HCEC 1CT (cell line): ENCODE measurements at regions not wholly inside any gene's neighbourhood (a gene's known extent, or its start where the extent isn't known, plus 50 kb on each side); places are given as distances from the start of the nearest gene placed in this dataset.
"Not testable (repeated sequence)": the region's sequence is repeated elsewhere in the genome, so short reads cannot be mapped to it uniquely, and the experiment has no call there.

ENCODE experiments used
- DNase-seq: peaks from one replicate; pipeline ENCODE4 v3.0.0-alpha.2; 2017

DNA sequence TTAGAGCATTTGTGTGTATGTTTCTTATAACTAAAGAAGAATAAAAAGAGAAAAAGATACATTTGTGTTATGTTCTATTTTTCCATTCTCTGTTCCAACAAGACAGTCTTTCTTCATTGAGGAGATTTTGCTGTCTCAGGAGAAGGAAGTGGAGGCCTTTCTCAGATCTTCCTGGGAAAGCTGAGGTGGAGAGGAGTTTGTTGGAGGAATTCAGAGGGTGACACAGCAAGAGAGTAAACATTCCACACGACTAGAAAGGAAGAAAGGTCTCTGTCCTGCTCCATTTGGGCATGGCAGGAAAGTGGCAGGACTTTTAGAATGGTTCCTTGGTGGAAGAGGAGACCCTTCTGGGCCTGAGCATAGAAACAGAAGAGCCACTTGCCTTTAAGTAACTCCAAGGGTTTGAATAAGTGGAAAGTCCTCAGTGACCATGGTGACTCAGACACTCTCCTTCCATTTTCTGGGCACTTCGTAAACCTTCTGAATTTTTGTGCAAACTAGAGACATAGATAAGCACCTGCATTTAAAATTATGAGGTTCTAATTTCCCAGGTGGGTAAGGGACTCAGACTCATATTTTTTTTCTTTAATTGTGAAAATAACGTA is 52.3 kb upstream of the COL5A2 start:
- DNase-seq: no peak

DNA sequence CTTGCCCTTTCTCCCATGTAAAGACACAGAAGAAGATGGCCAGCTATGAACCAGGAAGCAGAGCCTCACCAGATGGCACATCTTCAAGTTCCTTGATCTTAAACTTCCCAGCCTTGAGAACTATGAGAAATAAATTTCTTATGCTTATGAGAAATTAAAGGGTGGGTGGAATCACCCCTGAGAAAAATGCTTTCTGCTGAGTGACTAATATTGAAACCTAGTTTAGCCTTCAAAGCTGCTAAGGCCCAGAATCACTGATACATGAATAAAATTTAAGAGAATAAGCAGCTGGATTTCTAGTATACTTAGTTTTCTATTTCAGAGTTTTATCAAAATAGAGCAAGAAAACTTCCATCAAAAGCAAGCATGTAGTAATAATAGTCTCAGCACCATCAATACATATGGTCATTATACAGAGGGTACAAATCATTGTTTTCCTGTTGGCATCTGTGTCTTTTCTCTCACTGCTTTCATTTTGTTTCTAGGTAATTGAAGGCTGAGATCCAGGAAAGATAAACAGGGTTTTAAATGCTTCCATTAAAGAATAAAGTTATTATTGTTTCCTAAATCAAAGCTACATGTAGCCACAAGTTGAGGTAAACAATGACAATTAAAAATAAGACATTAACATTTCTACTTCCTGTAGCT is 53.3 kb upstream of the COL5A2 start:
- DNase-seq: peak; percentile 43

DNA sequence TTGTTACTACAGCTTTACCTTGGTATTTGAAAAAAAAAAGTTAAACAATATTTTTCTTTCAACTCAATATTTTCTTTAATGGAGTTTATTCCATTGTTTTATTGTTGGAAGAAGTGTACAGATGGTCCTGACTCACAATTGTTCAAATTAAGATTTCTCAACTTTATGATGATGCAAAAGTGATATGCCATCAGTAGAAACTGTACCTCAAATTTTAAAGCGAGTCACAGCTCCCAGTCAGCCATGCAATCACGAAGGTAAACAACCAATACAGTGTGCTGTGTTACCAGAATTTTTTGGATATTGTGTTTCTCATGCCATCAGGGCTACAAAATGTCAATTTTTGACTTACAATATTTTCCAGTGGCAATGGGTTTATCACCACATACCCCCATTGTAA is 54.0 kb upstream of the COL5A2 start:
- DNase-seq: peak; percentile 85

DNA sequence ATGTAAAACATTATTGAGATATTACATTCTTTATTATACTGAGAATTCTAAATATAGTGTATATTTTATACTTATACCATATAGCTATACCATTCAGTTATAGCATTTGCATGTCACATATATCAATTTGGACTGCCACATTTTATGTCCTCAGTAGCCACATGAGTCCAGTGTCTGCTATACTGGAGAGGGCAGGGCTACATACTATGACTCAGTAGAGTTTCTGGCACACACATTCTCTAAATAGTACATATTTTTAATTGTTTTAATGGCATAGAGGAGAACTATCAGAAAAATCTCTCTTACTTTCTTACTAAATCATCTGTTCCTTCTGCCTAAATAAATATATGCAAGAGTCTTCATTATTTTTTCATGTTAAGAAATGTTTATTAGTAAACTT is 55.4 kb upstream of the COL5A2 start:
- DNase-seq: peak; percentile 57

DNA sequence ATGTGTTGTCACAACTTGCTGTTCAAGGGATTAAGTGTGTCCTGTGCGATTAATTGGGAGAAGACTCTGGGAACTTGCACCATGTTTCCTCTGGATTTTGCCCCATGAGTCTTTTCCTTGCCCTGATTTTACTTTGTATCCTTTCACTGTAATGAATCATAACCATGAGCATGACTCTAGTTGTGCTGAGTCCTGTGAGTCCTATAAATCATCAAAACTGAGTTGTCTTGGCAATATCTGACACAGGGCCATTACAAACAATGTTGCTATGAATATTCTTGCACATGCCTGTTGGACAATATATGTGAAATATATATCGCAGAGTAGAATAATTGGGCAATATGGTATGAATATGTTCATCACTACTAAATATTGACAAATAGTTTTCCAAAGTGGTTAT is 56.5 kb upstream of the COL5A2 start:
- peak; percentile 83 for DNase-seq

DNA sequence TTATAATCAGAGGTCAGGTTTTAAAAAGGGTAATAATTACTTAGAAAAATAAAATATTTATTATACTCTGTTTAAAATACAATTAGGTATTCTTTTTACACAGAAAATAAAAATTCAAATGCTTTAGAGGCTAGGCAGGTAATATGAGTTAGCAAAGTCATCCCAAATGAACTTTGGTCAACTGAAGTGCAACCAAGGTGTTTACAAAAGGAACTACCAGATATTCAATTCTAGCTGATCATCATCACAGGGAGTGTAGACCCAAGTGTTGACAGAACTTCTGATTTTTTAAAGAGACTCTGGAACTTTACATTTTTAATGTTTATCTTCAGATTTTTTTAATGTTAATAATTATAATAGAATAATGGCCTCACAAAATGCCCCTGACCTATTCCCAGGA is 59.3 kb upstream of the COL5A2 start:
- DNase-seq: no peak

DNA sequence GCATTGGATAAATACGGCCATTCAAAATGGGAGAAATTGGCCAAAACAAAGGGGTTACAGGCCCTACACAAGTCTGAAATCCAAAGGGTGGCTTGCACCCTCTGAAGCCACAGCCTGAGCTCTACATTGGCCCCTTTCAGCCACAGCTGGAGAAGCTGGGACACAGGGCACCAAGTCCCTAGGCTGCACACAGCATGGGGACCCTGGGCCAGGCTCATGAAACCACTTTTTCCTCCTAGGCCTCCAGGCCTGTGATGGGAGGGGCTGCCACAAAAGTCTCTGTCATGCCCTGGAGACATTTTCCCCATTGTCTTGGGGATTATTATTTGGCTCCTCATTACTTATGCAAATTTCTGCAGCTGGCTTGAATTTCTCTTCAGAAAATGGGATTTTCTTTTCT is 64.3 kb upstream of the COL5A2 start:
- not testable (repeated sequence) for DNase-seq

DNA sequence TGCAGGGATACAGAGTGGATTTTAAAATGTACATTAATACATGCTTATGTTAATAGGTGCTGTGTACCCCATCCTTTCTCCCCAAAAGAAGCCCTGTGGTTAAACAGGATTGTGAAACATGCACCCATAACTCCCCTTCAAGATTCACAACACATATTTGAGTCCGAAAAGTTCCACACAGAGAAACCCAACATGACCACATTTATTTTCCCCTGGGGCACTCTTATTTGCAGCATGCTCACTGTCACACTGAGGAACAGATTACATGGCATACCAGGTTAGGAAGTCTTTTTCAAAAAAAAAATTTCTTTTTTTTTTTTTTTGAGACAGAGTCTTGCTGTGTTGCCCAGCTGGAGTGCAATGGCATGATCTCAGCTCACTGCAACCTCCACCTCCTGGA is 67.7 kb upstream of the COL5A2 start:
- DNase-seq: no peak

DNA sequence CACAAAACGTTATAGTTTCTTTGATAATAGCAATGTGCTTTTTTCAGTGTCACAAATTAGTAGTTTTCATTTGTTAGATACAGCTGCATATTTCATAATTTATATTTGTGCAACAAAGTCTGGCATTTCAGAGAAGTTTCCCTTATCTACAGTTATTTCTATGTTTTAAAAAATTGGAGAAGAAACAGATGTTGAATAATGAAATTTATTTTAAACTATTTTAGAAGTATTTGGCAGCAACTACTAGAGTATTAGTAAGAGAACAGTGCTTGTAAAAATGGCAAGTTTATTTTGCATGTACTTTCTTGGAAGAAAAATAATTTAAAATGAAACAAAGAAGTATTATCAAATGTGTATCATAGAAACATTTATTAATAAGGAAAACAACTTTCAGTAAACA is 68.6 kb upstream of the COL5A2 start:
- DNase-seq: no peak

DNA sequence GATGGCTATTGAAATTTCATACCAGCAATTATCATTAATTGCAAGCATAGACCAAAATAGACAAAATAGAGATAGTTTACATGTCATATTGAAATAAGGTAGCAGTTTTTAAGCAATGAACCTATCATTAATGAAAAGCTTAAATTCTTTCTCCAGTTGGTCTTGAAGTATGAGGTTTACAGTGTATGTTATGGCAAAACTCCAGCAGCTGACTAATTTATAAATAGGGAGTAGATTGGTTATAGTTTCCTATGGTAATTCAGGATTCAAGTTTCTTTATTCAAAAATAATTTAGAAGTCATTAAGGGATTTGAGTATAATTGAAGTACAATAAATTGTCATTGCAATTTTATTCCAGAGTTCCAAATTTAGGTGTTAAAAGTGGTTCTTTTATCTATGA is 69.6 kb upstream of the COL5A2 start:
- peak; percentile 71 for DNase-seq

DNA sequence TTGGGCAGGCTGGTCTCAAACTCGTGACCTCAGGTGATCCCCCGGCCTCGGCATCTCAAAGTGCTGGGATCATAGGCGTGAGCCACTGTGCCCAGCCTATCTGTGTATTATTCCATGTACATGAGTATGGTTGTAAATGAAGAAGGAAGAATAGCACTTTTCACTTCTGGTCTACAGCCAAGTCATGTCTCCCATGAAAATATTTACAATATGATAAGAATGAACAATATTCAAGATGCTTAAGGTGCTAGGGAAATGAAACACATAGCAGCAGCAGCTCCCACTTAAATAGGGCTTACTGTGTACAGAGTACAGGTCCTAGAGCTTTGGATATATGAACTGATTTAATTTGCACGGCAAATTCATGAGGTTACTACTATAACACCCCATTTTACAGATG is 70.3 kb upstream of the COL5A2 start:
- no peak for DNase-seq

DNA sequence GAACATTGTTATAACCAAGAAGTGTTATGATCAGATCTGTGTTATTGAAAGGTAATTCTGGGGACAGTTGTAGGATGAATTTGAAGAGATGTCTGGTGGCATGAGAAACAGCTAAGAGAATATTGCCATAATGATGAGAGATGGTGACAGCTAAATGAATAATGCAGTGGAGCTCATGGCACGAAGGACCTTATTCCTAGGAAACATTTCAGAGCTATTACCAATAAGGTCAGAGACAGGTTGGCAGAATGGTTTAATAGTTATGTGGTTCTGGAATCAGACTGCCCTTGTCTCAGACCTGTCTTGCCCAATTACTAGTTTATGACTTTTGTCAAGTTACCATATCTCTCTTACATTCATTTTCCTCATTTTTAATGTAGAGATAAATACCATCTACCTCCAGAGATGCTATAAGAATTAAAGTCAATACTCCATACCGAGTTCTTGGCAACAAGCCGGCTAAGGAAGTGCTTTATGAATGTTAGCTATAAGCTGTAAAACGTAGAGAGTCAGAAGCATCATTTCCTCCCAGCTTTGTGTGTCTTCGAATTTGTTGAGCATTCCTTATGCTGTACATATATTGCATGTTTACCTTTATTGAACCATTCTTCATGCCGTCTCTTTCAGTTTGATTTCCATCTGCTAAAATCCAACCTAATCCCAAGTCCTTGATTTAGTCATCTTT is 73.6 kb upstream of the COL5A2 start:
- DNase-seq: peak; percentile 20

DNA sequence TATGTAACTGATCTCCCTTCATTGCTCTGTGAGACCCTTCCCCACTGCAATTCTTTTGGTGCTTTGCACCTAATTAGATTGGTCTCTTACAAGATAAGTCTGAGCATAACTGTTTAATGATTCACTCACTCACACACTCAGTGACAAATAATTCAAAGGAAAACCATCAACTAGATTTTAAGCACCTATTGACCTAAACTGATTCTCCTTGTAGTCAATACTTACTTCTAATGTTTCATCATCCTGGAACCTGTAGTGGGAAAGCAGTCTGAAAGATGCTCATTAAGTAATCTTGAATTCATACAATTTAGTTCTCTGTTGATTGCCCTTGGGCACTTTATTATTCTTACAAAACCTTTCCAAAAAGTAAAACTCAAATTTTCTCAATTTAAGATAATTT is 74.3 kb upstream of the COL5A2 start:
- DNase-seq: peak; percentile 71

DNA sequence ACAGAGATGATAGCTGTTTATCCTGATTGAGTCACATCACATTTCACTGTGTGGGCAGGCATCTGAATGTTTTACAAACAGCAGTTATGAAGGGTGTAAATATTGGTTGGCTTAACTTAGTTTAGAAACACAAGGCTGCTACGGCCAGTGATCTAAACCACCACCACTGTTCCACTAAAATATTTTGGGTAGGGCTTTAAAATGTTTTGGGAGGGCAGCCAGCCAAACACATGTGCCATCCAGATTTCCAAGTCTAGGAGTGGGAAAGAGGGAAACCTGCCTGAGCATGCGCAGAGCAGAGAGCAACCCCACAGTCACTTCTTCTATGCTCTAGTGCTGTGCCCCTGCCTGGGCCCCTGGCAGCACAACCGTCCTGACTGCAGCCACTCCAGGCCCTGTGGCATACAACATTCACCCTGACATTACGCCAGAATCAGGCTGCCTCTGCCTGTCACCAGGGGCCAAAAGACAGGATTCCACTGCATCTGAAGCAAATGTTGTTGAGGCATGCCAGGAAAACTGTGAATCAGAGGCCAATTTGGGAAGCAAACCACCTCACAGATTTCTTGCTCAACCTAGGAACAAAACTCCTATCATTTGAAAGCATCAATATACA is 74.8 kb upstream of the COL5A2 start:
- peak; percentile 87 for DNase-seq

DNA sequence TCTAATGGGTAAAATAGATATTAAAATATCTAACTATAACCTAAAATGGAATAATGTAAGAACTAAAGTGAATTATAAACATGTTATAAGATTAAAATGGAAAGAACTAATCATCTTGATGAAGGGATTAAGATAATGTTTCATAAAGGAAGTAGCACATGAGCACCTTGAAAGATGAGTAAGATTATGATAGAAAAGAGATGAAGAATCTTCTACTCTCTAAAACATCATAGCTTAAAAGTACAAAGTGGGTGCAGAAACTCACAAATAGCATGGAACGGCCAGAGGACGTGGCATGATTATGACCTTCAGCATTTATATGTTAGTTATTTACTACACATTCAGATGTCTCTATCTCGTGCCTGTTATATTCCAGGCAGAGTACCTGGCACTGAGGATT is 76.2 kb upstream of the COL5A2 start:
- DNase-seq: no peak

DNA sequence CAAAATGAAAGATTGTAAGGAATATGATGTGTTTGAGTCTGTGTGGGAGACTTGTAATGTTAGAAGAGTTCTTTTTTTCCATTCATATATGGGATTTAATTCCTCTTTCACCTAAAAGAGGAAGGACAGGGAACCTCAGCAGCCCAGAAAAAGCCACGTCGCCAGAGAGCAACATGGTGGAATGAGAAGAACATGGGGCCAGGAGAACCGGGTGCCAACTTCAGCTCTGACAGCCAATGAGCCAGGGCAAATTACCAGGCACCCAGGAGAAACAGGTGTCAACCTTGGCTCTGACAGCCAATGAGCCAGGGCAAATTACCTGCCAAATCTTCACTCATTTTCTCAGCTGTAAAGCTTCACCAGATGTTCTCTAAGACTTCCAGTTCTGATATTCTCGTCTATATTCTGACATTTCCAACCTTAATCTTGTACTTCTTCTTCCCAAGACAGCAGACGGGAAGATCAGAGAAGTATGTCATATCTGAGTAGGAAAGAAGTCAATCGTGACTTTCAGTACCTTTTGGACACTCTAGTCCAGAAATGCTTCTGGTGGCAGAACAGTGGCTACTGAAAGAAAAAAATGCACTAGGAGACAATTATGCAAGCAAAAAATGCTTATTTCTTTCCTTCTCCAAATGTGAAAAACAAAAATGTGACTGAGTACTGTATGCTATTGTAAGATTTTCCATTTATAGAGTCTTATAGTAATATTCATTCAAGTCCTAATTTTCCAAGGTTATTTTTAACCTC is 79.2 kb upstream of the COL5A2 start:
- no peak for DNase-seq

DNA sequence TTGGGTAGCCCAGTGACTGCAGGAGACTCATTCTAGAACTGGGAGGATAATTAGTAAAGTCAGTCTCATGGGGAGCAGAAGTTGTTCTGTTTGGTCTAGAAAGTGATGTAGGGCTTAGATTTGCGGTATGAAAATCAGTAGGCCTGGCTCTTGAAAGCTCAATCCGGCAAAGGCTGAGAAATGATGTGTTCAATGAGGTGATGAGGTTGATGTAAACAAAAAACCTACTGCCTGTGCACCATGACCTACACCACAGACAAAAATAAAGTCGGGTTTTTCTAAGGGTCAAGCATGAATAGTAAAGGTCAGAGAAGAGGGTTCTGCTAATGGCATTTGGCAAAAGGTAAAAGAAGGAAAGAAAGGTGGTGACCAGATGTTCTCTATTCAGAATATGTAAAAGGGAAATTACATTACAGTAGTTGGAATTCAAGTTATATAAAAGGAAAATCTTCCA is 80.8 kb upstream of the COL5A2 start:
- DNase-seq: peak; percentile 77

DNA sequence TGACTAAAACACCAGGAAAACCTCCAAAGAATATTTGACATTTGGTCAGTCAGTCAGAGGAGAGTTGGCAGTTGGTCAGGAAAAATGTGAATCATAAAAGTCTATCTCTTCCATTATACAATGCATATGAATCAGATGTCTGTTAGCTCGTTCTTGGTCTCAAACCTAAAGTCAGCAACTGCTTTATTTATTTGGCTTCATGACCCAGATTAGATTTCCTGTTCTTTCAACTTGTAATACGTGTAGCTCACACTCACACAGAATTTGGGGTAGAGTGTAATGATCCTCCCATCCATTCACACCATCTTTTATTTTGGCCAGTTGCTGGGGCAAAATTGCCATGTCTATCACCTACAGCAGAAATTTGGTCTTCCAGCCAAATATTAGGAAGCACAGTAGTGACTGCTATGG is 81.9 kb upstream of the COL5A2 start:
- peak; percentile 92 for DNase-seq

DNA sequence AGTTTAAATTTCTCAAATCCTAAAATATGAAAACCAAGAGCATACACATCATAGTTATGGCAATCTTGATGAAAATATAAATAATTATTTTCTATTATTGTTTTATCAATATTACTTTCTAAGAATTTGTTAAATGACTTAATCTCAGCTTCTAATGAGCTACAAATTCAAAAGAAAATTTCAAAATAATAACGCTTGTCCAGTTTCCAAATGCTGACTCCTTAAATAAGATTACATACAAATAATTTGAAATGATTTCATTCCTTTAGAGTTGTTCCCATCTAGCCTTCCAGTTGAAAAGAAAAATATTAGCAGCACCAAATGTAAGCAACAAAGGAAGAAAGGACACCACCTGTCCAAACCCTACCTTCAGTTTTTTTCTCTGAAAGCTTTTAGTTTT is 82.4 kb upstream of the COL5A2 start:
- DNase-seq: no peak

DNA sequence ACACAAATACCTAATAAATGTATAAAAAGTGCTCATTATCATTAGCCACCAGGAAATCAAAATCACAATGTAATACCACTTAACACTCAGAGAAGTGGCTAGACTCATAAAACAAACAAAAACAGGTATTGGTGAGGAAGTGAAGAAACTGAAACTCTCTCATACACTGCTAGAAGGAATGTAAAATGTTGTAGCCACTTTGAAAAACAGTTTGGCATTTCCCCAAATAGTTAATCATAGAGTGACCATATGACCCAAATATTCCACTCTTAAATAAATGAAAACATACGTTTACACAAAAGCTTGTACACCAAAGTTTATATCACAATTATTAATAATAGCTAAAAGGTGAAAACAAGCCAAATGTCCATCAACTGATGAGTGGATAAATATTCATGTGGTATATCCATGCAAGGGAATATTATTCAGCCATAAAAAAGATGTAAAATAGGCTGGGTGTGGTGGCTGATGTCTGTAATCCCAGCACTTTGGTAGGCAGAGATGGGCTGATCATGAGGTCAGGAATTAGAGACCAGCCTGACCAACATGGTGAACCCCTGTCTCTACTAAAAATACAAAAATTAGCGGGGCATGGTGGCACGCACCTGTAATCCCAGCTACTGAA is 86.2 kb upstream of the COL5A2 start:
- peak; percentile 61 for DNase-seq

DNA sequence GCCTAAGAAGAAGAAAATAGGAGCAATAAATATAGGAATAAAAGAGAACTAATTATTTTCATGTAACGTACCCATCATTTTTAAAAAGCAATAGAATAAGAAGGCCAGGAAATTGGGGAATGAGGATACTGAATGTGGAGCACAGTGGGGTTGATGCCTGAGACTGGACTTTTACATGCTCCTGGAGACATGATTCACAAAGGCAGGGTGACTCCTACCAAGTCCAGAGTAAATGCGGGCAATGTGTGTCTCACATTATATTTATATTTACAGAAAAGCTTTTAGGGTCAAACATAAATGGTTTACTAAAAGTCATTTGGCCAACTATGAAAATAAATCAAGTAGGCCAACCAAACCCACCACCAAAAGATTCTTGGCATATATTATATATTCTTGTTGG is 87.9 kb upstream of the COL5A2 start:
- peak; percentile 55 for DNase-seq

DNA sequence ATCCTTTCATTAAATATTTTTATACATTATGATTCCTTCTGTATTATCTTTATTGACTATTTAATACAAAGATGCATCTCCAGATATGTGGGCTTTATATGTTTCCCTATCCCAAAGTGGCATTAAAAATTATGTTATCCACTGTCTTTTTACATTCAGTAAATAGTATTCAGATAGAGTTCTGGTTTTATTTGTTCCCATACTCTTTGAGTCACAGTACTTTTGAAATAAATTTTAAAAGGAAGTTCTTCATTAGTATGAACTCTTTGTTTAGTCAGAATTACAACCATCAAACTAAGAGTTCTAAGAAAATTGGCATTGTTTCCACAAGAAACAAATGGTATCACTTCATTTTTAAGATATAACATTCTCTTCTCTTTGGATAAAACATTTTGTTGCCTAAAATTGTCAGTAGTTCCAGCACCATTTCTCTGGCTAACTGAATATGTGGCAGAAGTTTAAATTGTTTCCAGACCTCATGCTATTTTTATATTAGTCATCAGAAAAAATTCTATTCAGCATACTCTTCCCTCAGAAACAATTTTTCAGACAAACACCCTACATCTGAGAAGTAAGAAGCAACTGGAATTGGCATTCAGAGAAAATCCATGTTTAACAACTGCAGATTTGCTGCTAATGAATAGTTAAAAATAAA is 88.5 kb upstream of the COL5A2 start:
- peak; percentile 89 for DNase-seq
